Testis (tissue), 2 donors: ENCODE measurements at regions not wholly inside any gene's neighbourhood (a gene's known extent, or its start where the extent isn't known, plus 50 kb on each side); places are given as distances from the start of the nearest gene placed in this dataset.

Experiments
- DNase-seq: peaks from one replicate; pipeline ENCODE4 v3.0.0-alpha.2; 2019
- H3K27ac ChIP-seq, 2 donors: fragments of 200-600 bp; sonication (generic); one replicate each; pipeline ENCODE4 v1.5.1; 2019
- H3K27me3 ChIP-seq: fragments of 200-600 bp; sonication (generic); one replicate; pipeline ENCODE4 v1.5.1; 2019
- H3K36me3 ChIP-seq: fragments of 200-600 bp; sonication (generic); one replicate; pipeline ENCODE4 v1.5.1; 2017; ENCODE audit warnings: low read depth; ENCODE audit errors: missing control alignments
- H3K4me1 ChIP-seq: fragments of 200-600 bp; sonication (generic); one replicate; pipeline ENCODE4 v1.5.1; 2019
- H3K4me3 ChIP-seq, 2 donors: fragments of 200-600 bp; sonication (generic); one replicate each; pipeline ENCODE4 v1.5.1; 2017 to 2019
- H3K9me3 ChIP-seq: fragments of 200-600 bp; sonication (generic); one replicate; pipeline ENCODE4 v1.5.1; 2017
- POLR2A ChIP-seq: fragments of 450-650 bp; IDR thresholded peaks from one replicate; pipeline ENCODE4 v1.6.1; 2017; ENCODE audit warnings: antibody characterized with exemption, mild to moderate bottlenecking, moderate library complexity
- WGBS, 2 donors: methylation state at CpG; one replicate each; pipeline ENCODE4 v1.1.5; 2018; 5-methylcytosine and 5-hydroxymethylcytosine counted together
- intact Hi-C: fragments of 100-400 bp; cut with DNase I; formaldehyde crosslinking; loops from one replicate; pipeline ENCODE4 v1.15.1; 2023; ENCODE audit warnings: low total_unique reads
- TF ChIP-seq, protein P1 (sequence below), 3 experiments: fragments of 450-650 bp in 2 of 3; fragments of 200-600 bp in 1 of 3; sonication (generic) in 1 of 3; IDR thresholded peaks; one replicate each; pipeline ENCODE4 v1.5.1; 2016 to 2019; ENCODE audit warnings: antibody characterized with exemption in 3 of 3, mild to moderate bottlenecking in 2 of 3, moderate library complexity in 1 of 3

DNA sequence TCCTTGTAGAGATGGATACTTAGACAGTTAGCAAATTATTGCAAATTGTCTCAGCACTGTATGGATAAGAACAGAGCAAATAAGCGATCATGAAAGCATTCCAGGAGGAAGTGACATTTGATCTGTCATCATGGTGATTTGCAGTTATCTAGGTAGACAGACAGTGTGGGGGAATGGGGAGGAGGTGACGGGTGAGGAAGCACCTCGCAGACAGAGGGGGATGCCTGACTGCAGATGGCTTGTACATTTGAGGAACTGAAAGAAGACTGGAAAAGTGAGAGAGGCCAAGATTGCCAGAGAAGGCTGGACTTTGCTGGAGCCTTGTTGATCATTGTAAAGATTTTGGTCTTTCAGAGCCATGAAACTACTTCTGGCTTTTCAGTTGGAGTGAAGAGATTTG is 318.2 kb upstream of the CELF2 start:
- TF ChIP-seq, protein P1, sequence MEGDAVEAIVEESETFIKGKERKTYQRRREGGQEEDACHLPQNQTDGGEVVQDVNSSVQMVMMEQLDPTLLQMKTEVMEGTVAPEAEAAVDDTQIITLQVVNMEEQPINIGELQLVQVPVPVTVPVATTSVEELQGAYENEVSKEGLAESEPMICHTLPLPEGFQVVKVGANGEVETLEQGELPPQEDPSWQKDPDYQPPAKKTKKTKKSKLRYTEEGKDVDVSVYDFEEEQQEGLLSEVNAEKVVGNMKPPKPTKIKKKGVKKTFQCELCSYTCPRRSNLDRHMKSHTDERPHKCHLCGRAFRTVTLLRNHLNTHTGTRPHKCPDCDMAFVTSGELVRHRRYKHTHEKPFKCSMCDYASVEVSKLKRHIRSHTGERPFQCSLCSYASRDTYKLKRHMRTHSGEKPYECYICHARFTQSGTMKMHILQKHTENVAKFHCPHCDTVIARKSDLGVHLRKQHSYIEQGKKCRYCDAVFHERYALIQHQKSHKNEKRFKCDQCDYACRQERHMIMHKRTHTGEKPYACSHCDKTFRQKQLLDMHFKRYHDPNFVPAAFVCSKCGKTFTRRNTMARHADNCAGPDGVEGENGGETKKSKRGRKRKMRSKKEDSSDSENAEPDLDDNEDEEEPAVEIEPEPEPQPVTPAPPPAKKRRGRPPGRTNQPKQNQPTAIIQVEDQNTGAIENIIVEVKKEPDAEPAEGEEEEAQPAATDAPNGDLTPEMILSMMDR (IDR thresholded peaks at IDR 0.05): no peak
- TF ChIP-seq POLR2A: no peak
- Histone ChIP-seq H3K27ac (no peak overlapping the region), H3K4me1 (no peaks in the 10 kb centered on the region), H3K9me3 (no peaks in the 10 kb centered on the region), H3K4me3 (no peak overlapping the region), H3K36me3 (no peaks in the 10 kb centered on the region), H3K27me3 (no peaks in the 10 kb centered on the region)
- DNase-seq: no peak
- WGBS, 2 donors: 25 to 46% methylated on average over 3 of the region's 3 CpGs
- intact Hi-C loops: no loop called here

DNA sequence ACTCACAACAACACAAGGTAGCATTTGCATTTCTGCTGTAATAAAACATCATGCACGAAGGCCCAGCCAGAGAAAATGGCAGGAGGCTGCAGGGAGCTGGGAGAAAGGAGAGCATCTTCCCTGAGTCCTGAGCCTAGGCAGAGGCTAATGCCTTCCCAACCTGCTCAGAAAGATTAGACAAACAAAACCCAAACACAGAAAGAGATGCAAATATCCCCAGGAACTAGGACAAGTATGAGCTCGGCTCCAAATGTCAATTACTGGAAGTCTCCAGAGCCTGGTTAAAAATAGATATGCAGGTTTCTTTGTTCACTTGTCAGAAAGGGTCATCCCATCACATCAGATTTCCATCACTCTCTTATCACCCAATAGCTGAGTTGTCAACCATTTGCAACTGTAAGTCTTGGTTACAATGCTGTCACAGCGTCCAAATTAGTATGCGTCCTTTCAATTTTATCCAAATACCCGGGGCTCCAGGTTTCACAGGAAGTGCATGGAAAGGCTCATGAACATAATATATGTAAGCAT is 316.5 kb upstream of the CELF2 start:
- intact Hi-C loops: no loop called here
- no peak for TF ChIP-seq POLR2A
- TF ChIP-seq, protein P1 (IDR thresholded peaks at IDR 0.05): no peak

DNA sequence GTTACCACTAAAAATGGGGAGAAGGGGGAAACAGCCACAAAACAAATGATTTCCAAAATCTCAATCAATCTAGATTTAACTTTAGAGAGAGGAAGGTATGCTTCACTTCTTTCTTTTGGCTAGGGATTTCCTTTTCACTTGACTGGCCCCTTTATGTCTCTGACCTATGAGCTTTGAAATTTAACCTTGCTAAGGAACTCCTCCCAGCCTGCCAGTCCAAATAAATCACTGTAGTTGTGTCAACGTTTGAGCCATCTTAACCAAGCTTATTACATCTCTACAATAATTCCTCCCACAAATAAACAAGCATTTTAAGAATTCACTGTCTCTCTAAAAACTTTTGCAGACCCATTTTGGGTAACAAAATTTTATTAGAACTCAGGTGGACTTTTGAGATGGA is 315.5 kb upstream of the CELF2 start:
- H3K9me3 ChIP-seq: no peaks in the 10 kb centered on the region
- 29 to 36% methylated on average over 1 of the region's 1 CpG for WGBS, 2 donors
- no peak for DNase-seq
- H3K27me3 ChIP-seq: no peaks in the 10 kb centered on the region
- no peaks in the 10 kb centered on the region for H3K36me3 ChIP-seq
- intact Hi-C loops: no loop called here
- TF ChIP-seq, protein P1 (IDR thresholded peaks at IDR 0.05): no peak
- TF ChIP-seq POLR2A: no peak
- H3K4me3 ChIP-seq: no peak overlapping the region
- H3K4me1 ChIP-seq: no peaks in the 10 kb centered on the region
- no peak overlapping the region for H3K27ac ChIP-seq

More for the DNA sequence above, 316.5 kb upstream of the CELF2 start:
- no peak overlapping the region for H3K4me3 ChIP-seq
- no peaks in the 10 kb centered on the region for H3K27me3 ChIP-seq
- H3K9me3 ChIP-seq: no peaks in the 10 kb centered on the region
- 74 to 76% methylated on average over 5 of the region's 5 CpGs for WGBS, 2 donors
- H3K36me3 ChIP-seq: no peaks in the 10 kb centered on the region
- H3K4me1 ChIP-seq: no peaks in the 10 kb centered on the region
- H3K27ac ChIP-seq: no peak overlapping the region
- no peak for DNase-seq

DNA sequence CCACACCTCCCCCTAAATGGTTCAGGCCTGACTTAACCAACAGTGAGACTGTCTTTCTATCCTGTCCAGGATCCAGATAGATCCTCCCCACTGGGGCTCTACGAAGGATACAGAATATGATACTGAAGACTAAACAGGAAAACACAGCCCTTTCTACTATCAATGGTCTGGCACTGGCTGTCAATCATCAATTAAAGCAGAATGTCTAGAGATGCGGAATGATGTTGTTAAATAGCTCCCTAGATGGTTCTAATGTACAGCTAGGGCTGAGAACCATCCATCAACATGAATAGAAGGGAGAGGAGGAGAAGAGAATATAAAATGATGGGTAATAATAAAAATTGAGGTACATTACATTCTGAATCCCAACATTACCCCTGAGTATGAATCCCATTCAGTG is 314.3 kb upstream of the CELF2 start:
- H3K27me3 ChIP-seq: no peaks in the 10 kb centered on the region
- TF ChIP-seq, protein P1 (IDR thresholded peaks at IDR 0.05): no peak
- TF ChIP-seq POLR2A: no peak
- WGBS, 2 donors: 85 to 97% methylated on average over 2 of the region's 2 CpGs
- no peak for DNase-seq
- no peak overlapping the region for H3K27ac ChIP-seq
- no peak overlapping the region for H3K4me3 ChIP-seq
- no peaks in the 10 kb centered on the region for H3K36me3 ChIP-seq
- intact Hi-C loops: no loop called here
- H3K9me3 ChIP-seq: no peaks in the 10 kb centered on the region
- H3K4me1 ChIP-seq: no peaks in the 10 kb centered on the region

DNA sequence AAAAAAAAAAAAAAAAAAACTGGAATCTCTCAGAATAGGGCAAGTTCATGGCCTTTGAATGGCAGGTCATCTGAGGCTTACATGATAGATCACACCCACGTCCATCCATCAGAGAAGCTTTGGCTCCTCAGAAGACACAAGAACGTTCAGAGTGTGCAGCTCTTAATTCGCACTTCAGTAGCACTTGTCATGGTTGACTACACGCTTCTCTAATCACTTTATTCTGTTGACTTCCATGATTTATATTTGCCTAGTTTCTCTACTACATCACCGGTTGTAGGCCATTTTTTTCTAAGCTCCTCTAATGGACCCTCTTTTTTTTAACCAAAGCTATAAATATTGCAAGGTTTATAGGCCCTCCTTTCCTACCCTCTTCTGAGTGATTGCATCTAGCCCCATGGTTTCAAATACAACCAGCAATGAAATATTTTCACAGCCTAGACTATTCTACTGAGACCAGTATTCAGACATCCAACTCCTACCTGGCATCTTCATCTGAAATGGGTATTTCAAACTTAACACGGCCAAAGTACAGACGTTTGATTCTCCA is 305.4 kb upstream of the CELF2 start:
- H3K27ac ChIP-seq: no peak overlapping the region
- intact Hi-C loops: no loop called here
- H3K36me3 ChIP-seq: no peaks in the 10 kb centered on the region
- TF ChIP-seq, protein P1 (IDR thresholded peaks at IDR 0.05): no peak
- no peak for TF ChIP-seq POLR2A
- no peaks in the 10 kb centered on the region for H3K27me3 ChIP-seq
- H3K9me3 ChIP-seq: no peaks in the 10 kb centered on the region
- WGBS, 2 donors: 78 to 88% methylated on average over 7 of the region's 7 CpGs
- no peaks in the 10 kb centered on the region for H3K4me1 ChIP-seq
- H3K4me3 ChIP-seq: no peak overlapping the region
- DNase-seq: no peak
